ENCODE measurements at regions not wholly inside any gene's neighbourhood (a gene's known extent, or its start where the extent isn't known, plus 50 kb on each side); places are given as distances from the start of the nearest gene placed in this dataset.
A peak's percentile ranks its signal among the peaks of the same experiment; 100 is the strongest.

DNA sequence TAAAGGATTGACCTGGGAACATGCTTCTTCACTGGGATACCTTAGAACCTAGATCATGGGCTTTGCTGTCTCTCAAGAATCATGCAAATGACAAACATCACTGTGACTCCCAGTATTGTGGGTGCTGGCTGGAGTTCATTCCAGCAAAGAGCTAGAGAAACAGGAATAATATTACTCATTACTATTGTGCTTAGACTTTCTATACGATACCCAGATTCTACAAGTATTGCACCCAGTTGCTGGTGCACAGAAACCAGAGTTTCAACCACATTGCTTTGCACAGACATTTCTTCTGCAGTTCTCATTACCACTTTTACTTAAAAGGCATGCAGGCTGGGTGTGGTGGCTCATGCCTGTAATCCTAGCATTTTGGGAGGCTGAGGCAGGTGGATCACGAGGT, 220.4 kb upstream of the ZNF217 start:
- 57% methylated on average over 1 of the region's 2 CpGs for WGBS (ENCODE audit: insufficient coverage)
- Histone ChIP-seq H3K9me3 (no peaks in the 10 kb centered on the region), H3K27me3 (replicated peaks in 1 of 2; ENCODE audit: control insufficient read depth in 2 of 2, extremely low read depth in 1 of 2, insufficient read depth in 2 of 2, low read length in 1 of 2) (no peaks in the 10 kb centered on the region), H3K4me1 (ENCODE audit: control insufficient read depth in 1 of 2, extremely low read depth in 1 of 2, insufficient read depth in 2 of 2, low read length in 2 of 2) (peaks cover 10 to 13% of the 10 kb centered on the region in 2 experiments), H3K27ac (ENCODE audit: low read length) (no peak overlapping the region), H3K36me3 (ENCODE audit: control insufficient read depth in 2 of 2, extremely low read depth in 1 of 2, insufficient read depth in 1 of 2, low read length in 1 of 2) (no peaks in the 10 kb centered on the region), H3K4me3 (ENCODE audit: control insufficient read depth in 1 of 2, extremely low read depth in 1 of 2, low read length in 1 of 2) (no peak overlapping the region)
- no peaks in the 10 kb centered on the region for H3K36me3 Mint-ChIP-seq
- no peaks in the 10 kb centered on the region for H3K27me3 Mint-ChIP-seq
- no peak for DNase-seq
- peak overlapping the region in 1 of 2 donors; percentile 50 for H3K27ac Mint-ChIP-seq
- H3K4me1 Mint-ChIP-seq = peaks cover 27 to 46% (median 34%) of the 10 kb centered on the region in 3 donors
- peak overlapping the region in 1 of 3 donors; percentile 46 for H3K4me3 Mint-ChIP-seq
- ChIA-PET POLR2A (no interaction called here), CTCF (no interaction called here)
- peaks cover 0 to 6% (median 5%) of the 10 kb centered on the region in 3 donors for H3K9me3 Mint-ChIP-seq
- no peak for ATAC-seq (replicated peaks in 1 of 4)

GRCh38 chr20:53813636-53814035, 220.0 kb upstream of the ZNF217 start:
- Histone ChIP-seq H3K27me3 (replicated peaks in 1 of 2; ENCODE audit: control insufficient read depth in 2 of 2, extremely low read depth in 1 of 2, insufficient read depth in 2 of 2, low read length in 1 of 2) (no peaks in the 10 kb centered on the region), H3K27ac (ENCODE audit: low read length) (no peak overlapping the region), H3K4me3 (ENCODE audit: control insufficient read depth in 1 of 2, extremely low read depth in 1 of 2, low read length in 1 of 2) (no peak overlapping the region), H3K4me1 (ENCODE audit: control insufficient read depth in 1 of 2, extremely low read depth in 1 of 2, insufficient read depth in 2 of 2, low read length in 2 of 2) (peaks cover 10 to 13% of the 10 kb centered on the region in 2 experiments), H3K36me3 (ENCODE audit: control insufficient read depth in 2 of 2, extremely low read depth in 1 of 2, insufficient read depth in 1 of 2, low read length in 1 of 2) (no peaks in the 10 kb centered on the region), H3K9me3 (no peaks in the 10 kb centered on the region)
- no peak for ATAC-seq (replicated peaks in 1 of 4)
- Mint-ChIP-seq H3K4me3 (peak overlapping the region in 1 of 3 donors; percentile 46), H3K4me1 (peaks cover 27 to 46% (median 34%) of the 10 kb centered on the region in 3 donors), H3K9me3 (peaks cover 0 to 2% (median 2%) of the 10 kb centered on the region in 3 donors), H3K36me3 (no peaks in the 10 kb centered on the region), H3K27ac (no peak overlapping the region), H3K27me3 (no peaks in the 10 kb centered on the region)
- DNase-seq = no peak
- ChIA-PET CTCF (no interaction called here), POLR2A (no interaction called here)
- no CpG with 5 or more reads among the region's 5 CpGs for WGBS (ENCODE audit: insufficient coverage)

DNA sequence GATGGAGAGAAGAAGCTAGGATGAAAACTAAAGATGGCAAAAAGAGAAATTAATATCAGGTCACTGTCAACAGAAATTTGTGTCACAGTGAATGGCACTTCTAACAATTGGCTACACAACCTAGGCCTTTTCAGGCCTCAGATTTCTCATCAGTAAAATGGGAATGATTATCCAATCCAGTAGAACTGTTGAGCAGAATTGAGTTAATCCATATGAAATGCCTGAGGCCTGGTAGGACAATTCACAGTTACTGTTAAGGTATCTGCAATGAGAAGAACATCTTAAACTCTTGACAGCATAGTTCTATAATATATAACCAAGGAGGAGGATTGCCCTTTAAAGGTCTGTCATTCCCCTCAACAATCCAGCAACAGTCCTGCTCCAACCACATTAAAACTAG, 217.9 kb upstream of the ZNF217 start:
- Histone ChIP-seq H3K27ac (ENCODE audit: low read length) (no peak overlapping the region), H3K9me3 (no peaks in the 10 kb centered on the region), H3K4me3 (ENCODE audit: control insufficient read depth in 1 of 2, extremely low read depth in 1 of 2, low read length in 1 of 2) (no peak overlapping the region), H3K4me1 (ENCODE audit: control insufficient read depth in 1 of 2, extremely low read depth in 1 of 2, insufficient read depth in 2 of 2, low read length in 2 of 2) (peaks cover 10 to 11% of the 10 kb centered on the region in 2 experiments), H3K36me3 (ENCODE audit: control insufficient read depth in 2 of 2, extremely low read depth in 1 of 2, insufficient read depth in 1 of 2, low read length in 1 of 2) (no peaks in the 10 kb centered on the region), H3K27me3 (replicated peaks in 1 of 2; ENCODE audit: control insufficient read depth in 2 of 2, extremely low read depth in 1 of 2, insufficient read depth in 2 of 2, low read length in 1 of 2) (no peaks in the 10 kb centered on the region)
- Mint-ChIP-seq H3K36me3 (no peaks in the 10 kb centered on the region), H3K4me1 (peaks cover 26 to 36% (median 29%) of the 10 kb centered on the region in 3 donors), H3K27ac (peak overlapping the region in 1 of 2 donors; percentile 24), H3K9me3 (no peaks in the 10 kb centered on the region), H3K27me3 (no peaks in the 10 kb centered on the region), H3K4me3 (no peak overlapping the region)
- ChIA-PET CTCF (interaction anchor here in 1 of 2 donors (0.6 kb wide), 1 partner anchor 128 kb away, joined by 4 read pairs; no protein-coding TSS in a partner anchor), POLR2A (interaction anchor here in 1 of 2 donors (0.5 kb wide), 1 partner anchor 146 kb away, joined by 3 read pairs; no protein-coding TSS in a partner anchor)
- ATAC-seq (replicated peaks in 1 of 4) (no peak), DNase-seq (no peak)

DNA sequence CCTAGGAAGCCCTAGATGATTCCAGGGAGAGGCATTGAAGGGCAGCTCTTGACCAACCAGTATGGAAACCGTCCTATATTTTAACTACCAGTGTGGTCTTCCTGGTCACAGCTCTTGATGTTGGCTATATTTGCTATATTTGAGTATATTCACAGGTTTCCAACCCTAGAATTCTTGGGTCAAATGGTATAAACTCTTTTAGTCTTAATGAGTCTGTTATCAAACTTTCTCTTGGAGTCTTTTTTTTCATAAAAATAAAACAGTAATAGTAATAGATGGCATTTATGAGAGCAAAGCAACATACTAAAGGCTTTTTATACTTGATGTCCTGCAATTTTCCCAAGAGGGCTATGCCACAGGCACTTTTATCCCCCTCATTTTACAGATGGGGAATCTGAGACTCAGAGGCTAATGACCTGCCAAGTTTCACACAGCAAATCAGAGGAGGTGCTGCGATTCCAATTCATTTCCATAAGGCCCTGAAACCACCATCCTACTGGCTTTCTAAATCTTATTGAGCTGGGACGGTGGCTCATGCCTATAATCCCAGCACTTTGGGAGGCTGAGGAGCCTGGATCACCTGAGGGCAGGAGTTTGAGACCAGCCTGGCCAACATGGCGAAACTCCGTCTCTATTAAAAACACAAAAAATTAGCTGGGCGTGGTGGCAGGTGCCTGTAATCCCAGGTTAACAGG, 217.2 kb upstream of the ZNF217 start:
- ATAC-seq (replicated peaks in 1 of 4) (no peak), DNase-seq (no peak)
- Histone ChIP-seq H3K27ac (ENCODE audit: low read length) (no peak overlapping the region), H3K36me3 (ENCODE audit: control insufficient read depth in 2 of 2, extremely low read depth in 1 of 2, insufficient read depth in 1 of 2, low read length in 1 of 2) (no peaks in the 10 kb centered on the region), H3K4me1 (ENCODE audit: control insufficient read depth in 1 of 2, extremely low read depth in 1 of 2, insufficient read depth in 2 of 2, low read length in 2 of 2) (peaks cover 10 to 11% of the 10 kb centered on the region in 2 experiments), H3K27me3 (replicated peaks in 1 of 2; ENCODE audit: control insufficient read depth in 2 of 2, extremely low read depth in 1 of 2, insufficient read depth in 2 of 2, low read length in 1 of 2) (no peaks in the 10 kb centered on the region), H3K4me3 (ENCODE audit: control insufficient read depth in 1 of 2, extremely low read depth in 1 of 2, low read length in 1 of 2) (no peak overlapping the region), H3K9me3 (no peaks in the 10 kb centered on the region)
- ChIA-PET POLR2A (interaction anchor here in 1 of 2 donors (0.5 kb wide), 1 partner anchor 146 kb away, joined by 3 read pairs; no protein-coding TSS in a partner anchor), CTCF (interaction anchor here (0.5 to 0.6 kb wide), 2 partner anchors 129 kb away, joined by 4 read pairs; no protein-coding TSS in a partner anchor)
- no peak overlapping the region for H3K27ac Mint-ChIP-seq
- H3K27me3 Mint-ChIP-seq = no peaks in the 10 kb centered on the region
- no peaks in the 10 kb centered on the region for H3K9me3 Mint-ChIP-seq
- no peaks in the 10 kb centered on the region for H3K36me3 Mint-ChIP-seq
- peaks cover 21 to 28% (median 24%) of the 10 kb centered on the region in 3 donors for H3K4me1 Mint-ChIP-seq
- 100% methylated on average over 2 of the region's 6 CpGs for WGBS (ENCODE audit: insufficient coverage)
- no peak overlapping the region for H3K4me3 Mint-ChIP-seq

DNA sequence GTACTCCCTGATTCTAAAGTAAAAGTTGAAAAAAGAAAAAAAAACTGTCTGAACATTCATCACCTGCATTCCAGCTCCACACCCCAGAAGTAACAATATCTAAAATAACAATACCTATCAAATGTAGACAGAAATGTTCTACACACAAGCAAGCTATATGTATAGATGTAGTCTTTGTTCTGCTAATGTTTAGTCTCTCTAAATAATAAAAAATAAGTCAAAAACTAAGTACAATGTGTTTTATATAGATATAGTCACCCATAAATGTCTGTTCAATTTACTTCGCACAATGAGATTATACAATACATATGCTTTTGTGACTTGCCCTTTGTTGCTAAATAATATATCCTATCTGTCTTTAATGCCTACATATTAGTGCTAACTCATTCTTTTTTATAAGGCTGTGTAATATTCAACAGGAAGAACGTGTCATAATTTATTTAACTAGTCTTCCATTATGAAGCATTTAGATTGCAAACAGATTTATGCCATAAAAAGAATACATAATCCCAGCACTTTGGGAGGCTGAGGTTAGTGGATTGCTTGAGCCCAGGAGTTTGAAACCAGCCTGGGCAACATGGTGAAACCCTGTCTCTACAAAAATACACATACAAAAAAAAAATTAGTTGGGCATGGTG, 216.2 kb upstream of the ZNF217 start:
- Histone ChIP-seq H3K4me3 (ENCODE audit: control insufficient read depth in 1 of 2, extremely low read depth in 1 of 2, low read length in 1 of 2) (no peak overlapping the region), H3K4me1 (ENCODE audit: control insufficient read depth in 1 of 2, extremely low read depth in 1 of 2, insufficient read depth in 2 of 2, low read length in 2 of 2) (peaks cover 5 to 9% of the 10 kb centered on the region in 2 experiments), H3K36me3 (ENCODE audit: control insufficient read depth in 2 of 2, extremely low read depth in 1 of 2, insufficient read depth in 1 of 2, low read length in 1 of 2) (no peaks in the 10 kb centered on the region), H3K27ac (ENCODE audit: low read length) (no peak overlapping the region), H3K9me3 (no peaks in the 10 kb centered on the region), H3K27me3 (replicated peaks in 1 of 2; ENCODE audit: control insufficient read depth in 2 of 2, extremely low read depth in 1 of 2, insufficient read depth in 2 of 2, low read length in 1 of 2) (no peaks in the 10 kb centered on the region)
- Mint-ChIP-seq H3K27me3 (no peaks in the 10 kb centered on the region), H3K36me3 (no peaks in the 10 kb centered on the region), H3K9me3 (no peaks in the 10 kb centered on the region), H3K27ac (no peak overlapping the region), H3K4me1 (peaks cover 11 to 18% (median 14%) of the 10 kb centered on the region in 3 donors), H3K4me3 (no peak overlapping the region)
- WGBS (ENCODE audit: insufficient coverage) = no CpG with 5 or more reads among the region's 2 CpGs
- ChIA-PET POLR2A (interaction anchor here in 1 of 2 donors (0.7 kb wide), 1 partner anchor 50 kb away, joined by 8 read pairs; no protein-coding TSS in a partner anchor), CTCF (interaction anchor here (0.5 to 0.7 kb wide), 5 partner anchors 10 to 149 kb away, joined by 3 to 6 read pairs (median 4); no protein-coding TSS in a partner anchor)
- no peak for ATAC-seq (replicated peaks in 1 of 4)
- DNase-seq = no peak

DNA sequence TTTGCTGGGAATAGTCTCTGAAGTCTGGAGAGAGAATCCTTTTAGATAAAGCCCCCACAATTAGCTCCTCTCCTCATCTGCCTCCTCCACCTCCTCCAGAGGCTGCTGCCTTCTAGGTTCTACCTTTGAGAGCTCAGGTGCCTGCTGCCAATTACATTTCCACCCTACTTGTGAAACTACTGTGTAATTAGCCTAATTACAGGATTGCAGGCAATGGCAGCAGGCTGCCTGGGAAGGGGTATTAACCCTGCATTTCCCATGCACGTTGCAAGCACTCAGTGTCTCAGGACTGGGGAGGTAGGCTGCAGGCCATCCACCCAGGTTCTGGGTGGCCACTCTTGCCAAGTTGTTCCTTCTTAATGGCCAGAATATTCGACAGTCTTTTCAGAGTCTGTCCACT, 215.6 kb upstream of the ZNF217 start:
- ChIA-PET CTCF (interaction anchor here in 1 of 2 donors (0.6 kb wide), 1 partner anchor 15 kb away, joined by 3 read pairs; no protein-coding TSS in a partner anchor), POLR2A (no interaction called here)
- Histone ChIP-seq H3K4me1 (ENCODE audit: control insufficient read depth in 1 of 2, extremely low read depth in 1 of 2, insufficient read depth in 2 of 2, low read length in 2 of 2) (peaks cover 2 to 3% of the 10 kb centered on the region in 2 experiments), H3K36me3 (ENCODE audit: control insufficient read depth in 2 of 2, extremely low read depth in 1 of 2, insufficient read depth in 1 of 2, low read length in 1 of 2) (no peaks in the 10 kb centered on the region), H3K9me3 (no peaks in the 10 kb centered on the region), H3K27ac (ENCODE audit: low read length) (no peak overlapping the region), H3K27me3 (replicated peaks in 1 of 2; ENCODE audit: control insufficient read depth in 2 of 2, extremely low read depth in 1 of 2, insufficient read depth in 2 of 2, low read length in 1 of 2) (no peaks in the 10 kb centered on the region), H3K4me3 (ENCODE audit: control insufficient read depth in 1 of 2, extremely low read depth in 1 of 2, low read length in 1 of 2) (no peak overlapping the region)
- peaks cover 6 to 12% (median 9%) of the 10 kb centered on the region in 3 donors for H3K4me1 Mint-ChIP-seq
- DNase-seq (no peak), ATAC-seq (replicated peaks in 1 of 4) (no peak)
- no peaks in the 10 kb centered on the region for H3K9me3 Mint-ChIP-seq
- H3K27me3 Mint-ChIP-seq = no peaks in the 10 kb centered on the region
- H3K36me3 Mint-ChIP-seq = no peaks in the 10 kb centered on the region
- no peak overlapping the region for H3K27ac Mint-ChIP-seq
- H3K4me3 Mint-ChIP-seq = no peak overlapping the region
- WGBS (ENCODE audit: insufficient coverage) = 89% methylated on average over 1 of the region's 2 CpGs
